Esophagus muscularis mucosa (tissue), 4 donors: ENCODE measurements at regions not wholly inside any gene's neighbourhood (a gene's known extent, or its start where the extent isn't known, plus 50 kb on each side); places are given as distances from the start of the nearest gene placed in this dataset.

ENCODE experiments used
- DNase-seq: peaks from one replicate; pipeline ENCODE4 v3.0.0-alpha.2; 2017; ENCODE audit errors: extremely low spot score
- H3K27ac ChIP-seq, 4 donors: fragments of 200-600 bp; sonication (generic); replicated peaks in 1 of 4; 1 replicate in 3 of 4; 2 replicates in 1 of 4; pipeline ENCODE4 v1.5.1; 2016 to 2019; ENCODE audit warnings: mild to moderate bottlenecking in 1 of 4
- H3K27me3 ChIP-seq, 4 donors: fragments of 200-600 bp; sonication (generic); one replicate each; pipeline versions ENCODE4 v1.5.1 to v1.6.0; 2016 to 2019
- H3K36me3 ChIP-seq, 4 donors: fragments of 200-600 bp; sonication (generic); one replicate each; pipeline ENCODE4 v1.5.1; 2016 to 2019
- H3K4me1 ChIP-seq, 4 donors: fragments of 200-600 bp; sonication (generic); one replicate each; pipeline ENCODE4 v1.5.1; 2016 to 2019
- H3K4me3 ChIP-seq, 4 donors: fragments of 200-600 bp; sonication (generic); 1 replicate in 2 of 4; 2 replicates in 2 of 4; pipeline ENCODE4 v1.5.1; 2016 to 2019; ENCODE audit warnings: mild to moderate bottlenecking in 4 of 4, moderate library complexity in 1 of 4
- H3K9me3 ChIP-seq, 4 donors: fragments of 200-600 bp; sonication (generic); 1 replicate in 3 of 4; 2 replicates in 1 of 4; pipeline ENCODE4 v1.5.1; 2016 to 2019
- CTCF ChIP-seq, 3 experiments: fragments of 200-600 bp in 2 of 3; fragments of 450-650 bp in 1 of 3; sonication (generic) in 2 of 3; IDR thresholded peaks; one replicate each; pipeline ENCODE4 v1.5.1; 2017 to 2019; ENCODE audit warnings: antibody characterized with exemption in 3 of 3, mild to moderate bottlenecking in 2 of 3, moderate library complexity in 1 of 3
- EP300 ChIP-seq: sonication (generic); formaldehyde crosslinking; IDR thresholded peaks from one replicate; pipeline ENCODE4 v1.6.1; 2017; ENCODE audit warnings: antibody characterized with exemption
- POLR2A ChIP-seq: fragments of 450-650 bp; IDR thresholded peaks from one replicate; pipeline ENCODE4 v1.6.1; 2017; ENCODE audit warnings: antibody characterized with exemption, moderate library complexity, mild to moderate bottlenecking, low read depth
- POLR2AphosphoS5 ChIP-seq, 2 donors: sonication (generic); formaldehyde crosslinking; IDR thresholded peaks; one replicate each; pipeline ENCODE4 v1.6.1; 2017; ENCODE audit warnings: antibody characterized with exemption in 2 of 2
- WGBS: methylation state at CpG from one replicate; pipeline ENCODE4 v1.1.5; 2018; 5-methylcytosine and 5-hydroxymethylcytosine counted together
- intact Hi-C: fragments of 100-400 bp; cut with DNase I; formaldehyde crosslinking; loops from one replicate; pipeline ENCODE4 v1.15.1; 2023

- intact Hi-C loops = loop anchor here (10.0 kb wide), 1 partner anchor 76 kb away; no protein-coding TSS in a partner anchor
- H3K27ac ChIP-seq = no peak overlapping the region
- peaks cover 32 to 51% (median 46%) of the 10 kb centered on the region in 4 donors for H3K4me1 ChIP-seq
- no peaks in the 10 kb centered on the region for H3K36me3 ChIP-seq
- DNase-seq = no peak
- H3K27me3 ChIP-seq = no peaks in the 10 kb centered on the region
- TF ChIP-seq CTCF (IDR thresholded peaks at IDR 0.05) (no peak), POLR2AphosphoS5 (IDR thresholded peaks at IDR 0.05) (no peak), POLR2A (no peak), EP300 (no peak)
- WGBS = 97% methylated on average over 3 of the region's 3 CpGs
- H3K4me3 ChIP-seq = no peak overlapping the region
- no peaks in the 10 kb centered on the region for H3K9me3 ChIP-seq
These were observed 197.2 kb downstream of the ZFP36L2 start for GRCh38 chr2:43029186-43029585.

GRCh38 chr2:43028188-43028587 is 198.2 kb downstream of the ZFP36L2 start:
- WGBS = 82% methylated on average over 5 of the region's 6 CpGs
- Histone ChIP-seq H3K27ac (no peak overlapping the region), H3K9me3 (no peaks in the 10 kb centered on the region), H3K36me3 (no peaks in the 10 kb centered on the region), H3K4me3 (no peak overlapping the region), H3K4me1 (peaks cover 33 to 52% (median 48%) of the 10 kb centered on the region in 4 donors), H3K27me3 (no peaks in the 10 kb centered on the region)
- DNase-seq = no peak
- intact Hi-C loops = loop anchor here (10.0 kb wide), 1 partner anchor 77 kb away; no protein-coding TSS in a partner anchor
- no peak for TF ChIP-seq EP300
- no peak for TF ChIP-seq POLR2AphosphoS5 (IDR thresholded peaks at IDR 0.05)
- TF ChIP-seq POLR2A = no peak
- no peak for TF ChIP-seq CTCF (IDR thresholded peaks at IDR 0.05)

- H3K4me1 ChIP-seq = peaks cover 25 to 44% (median 40%) of the 10 kb centered on the region in 4 donors
- H3K27me3 ChIP-seq = no peaks in the 10 kb centered on the region
- H3K9me3 ChIP-seq = peaks cover 0 to under 1% (median under 1%) of the 10 kb centered on the region in 4 donors
- H3K4me3 ChIP-seq = no peak overlapping the region
- H3K27ac ChIP-seq = peak overlapping the region in 3 of 4 donors; percentile 10 to 57 (median 55)
- DNase-seq = no peak
- 86% methylated on average over 19 of the region's 21 CpGs for WGBS
- H3K36me3 ChIP-seq = no peaks in the 10 kb centered on the region
- TF ChIP-seq POLR2AphosphoS5 (IDR thresholded peaks at IDR 0.05) (no peak), POLR2A (no peak), CTCF (IDR thresholded peaks at IDR 0.05) (no peak), EP300 (no peak)
- intact Hi-C loops = loop anchor here (10.0 kb wide), 1 partner anchor 78 kb away; no protein-coding TSS in a partner anchor
These were observed 199.1 kb downstream of the ZFP36L2 start for GRCh38 chr2:43027097-43027873.

GRCh38 chr2:43026426-43027096 is 199.8 kb downstream of the ZFP36L2 start:
- no peaks in the 10 kb centered on the region for H3K36me3 ChIP-seq
- no peak for TF ChIP-seq POLR2AphosphoS5 (IDR thresholded peaks at IDR 0.05)
- no peak for TF ChIP-seq CTCF (IDR thresholded peaks at IDR 0.05)
- TF ChIP-seq EP300 = no peak
- no peak for TF ChIP-seq POLR2A
- H3K27me3 ChIP-seq = no peaks in the 10 kb centered on the region
- intact Hi-C loops = loop anchor here (10.0 kb wide), 1 partner anchor 78 kb away; no protein-coding TSS in a partner anchor
- H3K27ac ChIP-seq = peak overlapping the region in 3 of 4 donors; percentile 10 to 57 (median 55)
- DNase-seq = no peak
- H3K4me3 ChIP-seq = no peak overlapping the region
- peaks cover 19 to 37% (median 33%) of the 10 kb centered on the region in 4 donors for H3K4me1 ChIP-seq
- 83% methylated on average over 13 of the region's 17 CpGs for WGBS
- H3K9me3 ChIP-seq = peaks cover 0 to 6% (median 2%) of the 10 kb centered on the region in 4 donors
